Suprapubic skin (tissue), 4 donors: ENCODE measurements at regions not wholly inside any gene's neighbourhood (a gene's known extent, or its start where the extent isn't known, plus 50 kb on each side); places are given as distances from the start of the nearest gene placed in this dataset.

Experiments used
- CTCF ChIP-seq, 2 donors: fragments of 200-600 bp in 1 of 2; fragments of 450-650 bp in 1 of 2; sonication (generic) in 1 of 2; IDR thresholded peaks; one replicate each; pipeline ENCODE4 v1.5.1; 2016 to 2019; ENCODE audit warnings: antibody characterized with exemption in 2 of 2, mild to moderate bottlenecking in 1 of 2, moderate library complexity in 1 of 2
- EP300 ChIP-seq: sonication (generic); formaldehyde crosslinking; IDR thresholded peaks from one replicate; pipeline ENCODE4 v1.6.1; 2017; ENCODE audit warnings: antibody characterized with exemption
- POLR2AphosphoS5 ChIP-seq, 3 donors: sonication (generic); formaldehyde crosslinking; IDR thresholded peaks; one replicate each; pipeline ENCODE4 v1.6.1; 2017; ENCODE audit warnings: antibody characterized with exemption in 3 of 3

GRCh38 chr11:69367211-69367964, 73.4 kb downstream of the MYEOV start:
- no peak for TF ChIP-seq CTCF (IDR thresholded peaks at IDR 0.05)
- no peak for TF ChIP-seq POLR2AphosphoS5 (IDR thresholded peaks at IDR 0.05)
- TF ChIP-seq EP300: no peak
